Astrocyte of the cerebellum (primary cell): ENCODE measurements at regions not wholly inside any gene's neighbourhood (a gene's known extent, or its start where the extent isn't known, plus 50 kb on each side); places are given as distances from the start of the nearest gene placed in this dataset.
A peak's percentile ranks its signal among the peaks of the same experiment; 100 is the strongest.

Experiments
- DNase-seq: peaks from one replicate; pipeline ENCODE4 v3.0.0-alpha.2; 2011; ENCODE audit warnings: low read depth
- H3K4me3 ChIP-seq: 2 replicates; pipeline ENCODE4 v1.5.1; 2011; ENCODE audit warnings: mild to moderate bottlenecking, low read depth, low read length, moderate library complexity
- CTCF ChIP-seq: IDR thresholded peaks from 2 replicates; pipeline ENCODE4 v1.5.1; 2012; ENCODE audit warnings: low read length, low read depth, moderate library complexity, mild to moderate bottlenecking; ENCODE audit errors: missing control alignments
- in situ Hi-C: cut with HindIII; loops from 2 replicates; pipeline ENCODE4 v1.10.0; 2017; ENCODE audit warnings: low sequenced_read_pairs

DNA sequence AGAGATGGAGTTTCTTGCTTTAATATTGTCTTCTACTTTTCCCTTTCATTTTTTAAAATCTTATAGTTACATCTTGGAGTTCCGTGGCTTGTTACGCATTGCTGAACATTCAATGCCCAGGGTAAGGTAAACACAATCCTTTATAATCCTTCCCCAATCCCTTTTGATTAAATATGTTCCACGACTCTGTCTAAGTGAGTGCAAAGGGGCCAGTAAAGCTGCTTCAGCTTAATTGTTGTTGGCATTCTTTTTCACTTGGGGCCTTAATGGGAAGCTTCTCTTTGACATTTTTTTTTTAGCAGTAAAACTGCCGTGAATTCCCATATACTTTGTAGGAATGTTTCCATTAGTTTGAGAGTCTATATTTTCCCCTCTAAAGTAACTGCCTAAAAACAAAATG is 1028.1 kb downstream of the C4orf33 start:
- no peak overlapping the region for H3K4me3 ChIP-seq
- no peak for TF ChIP-seq CTCF
- no peak for DNase-seq
- in situ Hi-C loops: no loop called here

- peak; percentile 51 for DNase-seq
- H3K4me3 ChIP-seq: no peak overlapping the region
- in situ Hi-C loops: no loop called here
- TF ChIP-seq CTCF: no peak
Measured at GRCh38 chr4:130125467-130125866, 1029.5 kb downstream of the C4orf33 start.

DNA sequence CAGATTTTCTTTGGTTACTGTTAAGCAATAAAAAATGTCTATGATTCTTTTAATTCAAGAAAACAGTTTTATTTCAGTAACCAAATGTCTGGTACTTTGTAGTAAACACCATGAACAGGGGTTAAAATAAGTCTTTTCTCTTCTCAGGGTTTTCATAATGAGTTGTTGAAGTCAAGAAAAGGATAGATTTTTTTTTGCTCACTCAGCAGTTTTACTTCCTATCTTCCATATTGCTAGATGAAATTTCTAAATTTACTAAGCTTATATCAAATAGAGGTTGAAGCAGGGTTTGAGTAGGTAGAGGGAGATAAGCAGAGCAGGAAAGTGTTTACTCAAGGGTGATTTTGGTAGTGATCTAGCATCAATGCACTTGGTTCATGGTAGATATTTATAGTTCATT is 1031.3 kb downstream of the C4orf33 start:
- TF ChIP-seq CTCF: no peak
- in situ Hi-C loops: no loop called here
- DNase-seq: no peak
- no peak overlapping the region for H3K4me3 ChIP-seq

DNA sequence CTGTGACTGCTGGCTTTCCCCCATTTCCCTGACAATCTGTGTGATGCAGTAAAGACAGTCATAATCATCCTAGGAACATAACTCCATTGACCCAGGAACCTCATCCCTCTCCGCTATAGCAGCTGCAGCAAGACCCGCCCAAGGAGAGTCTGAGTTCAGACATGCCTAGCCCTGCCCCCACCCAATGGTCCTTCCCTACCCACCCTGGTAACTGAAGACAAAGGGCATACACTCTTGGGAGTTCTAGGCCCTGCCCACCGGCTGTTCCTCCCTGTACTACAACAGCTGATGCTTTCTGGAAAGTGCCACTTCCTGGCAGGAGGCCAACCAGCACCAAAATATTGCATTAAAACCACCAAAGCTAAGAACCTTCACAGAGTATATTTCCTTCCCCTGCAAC is 1035.6 kb downstream of the C4orf33 start:
- DNase-seq: no peak
- no peak for TF ChIP-seq CTCF
- no peak overlapping the region for H3K4me3 ChIP-seq
- in situ Hi-C loops: no loop called here

DNA sequence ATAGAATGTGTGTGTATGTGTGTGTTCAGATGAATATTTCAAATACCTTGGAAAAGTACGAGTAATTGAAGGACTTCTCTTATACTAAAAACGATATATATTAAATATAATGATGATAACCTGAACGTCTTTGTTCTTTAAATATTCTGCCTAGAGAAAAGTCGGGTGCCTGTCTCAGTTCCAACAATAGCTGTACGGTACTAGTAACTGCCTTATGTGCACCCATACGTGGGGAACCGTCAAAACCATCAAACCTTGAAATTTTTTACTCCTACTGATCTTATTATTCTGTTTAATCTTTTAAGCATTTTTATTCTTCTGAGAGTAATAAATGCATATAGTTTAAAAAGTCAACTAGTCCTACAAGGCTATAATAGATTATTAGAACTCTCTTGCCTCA is 1045.7 kb downstream of the C4orf33 start:
- TF ChIP-seq CTCF: no peak

DNA sequence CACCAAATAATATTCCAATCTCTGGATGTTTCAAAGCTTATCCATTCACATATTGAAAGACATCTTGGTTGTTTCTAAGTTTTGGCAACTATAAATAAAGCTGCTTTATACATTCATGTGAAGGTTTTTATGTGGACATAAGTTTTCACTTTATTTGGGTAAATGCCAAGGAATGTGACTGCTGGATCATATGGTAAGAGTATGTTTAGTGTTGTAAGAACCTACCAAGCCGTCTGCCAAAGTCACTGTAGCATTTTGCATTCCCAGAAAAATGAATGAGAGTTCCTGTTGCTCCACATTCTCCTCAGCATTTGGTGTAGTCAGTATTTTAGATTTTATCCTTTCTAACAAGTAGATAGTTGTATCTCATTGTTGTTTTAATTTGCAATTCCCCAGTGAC is 1047.7 kb downstream of the C4orf33 start:
- in situ Hi-C loops: no loop called here
- H3K4me3 ChIP-seq: no peak overlapping the region
- DNase-seq: no peak
- TF ChIP-seq CTCF: no peak

More for the DNA sequence above, 1045.7 kb downstream of the C4orf33 start:
- no peak for DNase-seq
- no peak overlapping the region for H3K4me3 ChIP-seq
- in situ Hi-C loops: no loop called here

DNA sequence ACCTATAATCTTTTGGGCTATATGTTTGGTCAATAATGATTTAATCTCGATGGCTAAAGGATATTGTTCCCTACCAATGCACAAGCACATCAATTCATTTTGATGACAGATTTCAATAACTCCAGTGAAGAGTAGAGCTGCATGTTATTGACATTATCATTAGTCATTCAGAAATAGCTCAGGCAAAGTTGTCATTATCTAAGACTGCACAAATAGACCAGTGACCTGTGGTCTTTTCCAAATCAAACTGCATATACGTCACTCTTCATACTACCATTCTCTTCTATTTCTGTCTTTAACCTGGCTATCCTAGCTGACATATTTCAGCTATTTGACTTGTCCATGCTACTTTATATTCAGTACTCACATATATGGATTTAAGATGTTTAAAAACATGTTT is 1050.8 kb downstream of the C4orf33 start:
- no peak for DNase-seq
- in situ Hi-C loops: no loop called here
- no peak for TF ChIP-seq CTCF
- no peak overlapping the region for H3K4me3 ChIP-seq
